Mesendoderm (in vitro differentiated cells): ENCODE measurements at regions not wholly inside any gene's neighbourhood (a gene's known extent, or its start where the extent isn't known, plus 50 kb on each side); places are given as distances from the start of the nearest gene placed in this dataset.

Experiments used
- DNase-seq: peaks from one replicate; pipeline ENCODE4 v3.0.0; 2013
- H2AK5ac ChIP-seq: 2 replicates; pipeline ENCODE4 v1.6.1; 2013; ENCODE audit warnings: low read length, inconsistent platforms
- H2BK120ac ChIP-seq: 2 replicates; pipeline ENCODE4 v1.6.1; 2013; ENCODE audit warnings: low read depth, mild to moderate bottlenecking, low read length, moderate library complexity, mixed read lengths
- H2BK15ac ChIP-seq: replicated peaks from 2 replicates; pipeline ENCODE4 v1.6.1; 2013; ENCODE audit warnings: low read depth, mild to moderate bottlenecking, moderate library complexity
- H2BK5ac ChIP-seq: 2 replicates; pipeline ENCODE4 v1.6.1; 2013; ENCODE audit warnings: low read length, inconsistent platforms
- H3K18ac ChIP-seq: 2 replicates; pipeline ENCODE4 v1.6.1; 2013; ENCODE audit warnings: mild to moderate bottlenecking, low read length, mixed read lengths
- H3K23ac ChIP-seq: one replicate; pipeline ENCODE4 v1.6.1; 2013; ENCODE audit warnings: low read length
- H3K27ac ChIP-seq: 2 replicates; pipeline ENCODE4 v1.5.1; 2013; ENCODE audit warnings: low read depth, mild to moderate bottlenecking, inconsistent platforms, low read length, moderate library complexity
- H3K27me3 ChIP-seq: 2 replicates; pipeline ENCODE4 v1.6.1; 2013; ENCODE audit warnings: low read length, control low read depth, mild to moderate bottlenecking, inconsistent platforms; ENCODE audit not compliant: insufficient read depth, poor library complexity
- H3K36me3 ChIP-seq: 2 replicates; pipeline ENCODE4 v1.6.1; 2013; ENCODE audit warnings: low read length, inconsistent platforms; ENCODE audit not compliant: control insufficient read depth, insufficient read depth
- H3K4ac ChIP-seq: one replicate; pipeline ENCODE4 v1.6.1; 2013; ENCODE audit warnings: low read depth, mild to moderate bottlenecking, low read length, moderate library complexity
- H3K4me1 ChIP-seq: 2 replicates; pipeline ENCODE4 v1.6.1; 2013; ENCODE audit warnings: low read depth, low read length, inconsistent platforms; ENCODE audit not compliant: control insufficient read depth
- H3K4me2 ChIP-seq: 2 replicates; pipeline ENCODE4 v1.6.1; 2013; ENCODE audit warnings: low read length
- H3K4me3 ChIP-seq: 2 replicates; pipeline ENCODE4 v1.5.1; 2013; ENCODE audit warnings: mild to moderate bottlenecking, low read length
- H3K56ac ChIP-seq: one replicate; pipeline ENCODE4 v1.6.1; 2013; ENCODE audit warnings: low read length
- H3K79me1 ChIP-seq: 2 replicates; pipeline ENCODE4 v1.6.1; 2013; ENCODE audit warnings: low read length, inconsistent platforms
- H3K79me2 ChIP-seq: 2 replicates; pipeline ENCODE4 v1.6.1; 2013; ENCODE audit warnings: mild to moderate bottlenecking, low read length; ENCODE audit not compliant: control insufficient read depth, insufficient read depth
- H3K9ac ChIP-seq: 2 replicates; pipeline ENCODE4 v1.6.1; 2013; ENCODE audit warnings: low read length, inconsistent platforms
- H4K5ac ChIP-seq: one replicate; pipeline ENCODE4 v1.6.1; 2013; ENCODE audit warnings: low read length
- H4K8ac ChIP-seq: one replicate; pipeline ENCODE4 v1.6.1; 2013; ENCODE audit warnings: low read depth, mild to moderate bottlenecking, control low read depth, low read length, moderate library complexity
- WGBS: extraction: QIAGEN DNeasy Blood & Tissue Kit; methylation state at CpG from one replicate; pipeline ENCODE4 v1.1.7; 2013; ENCODE audit warnings: low lambda C conversion rate, missing lambda C conversion rate; ENCODE audit not compliant: insufficient coverage; ENCODE audit errors: extremely low coverage; 5-methylcytosine and 5-hydroxymethylcytosine counted together

- DNase-seq: no peak
- H3K9ac ChIP-seq: no peak overlapping the region
- no peaks in the 10 kb centered on the region for H3K27me3 ChIP-seq
- H3K23ac ChIP-seq: no peak overlapping the region
- H3K79me1 ChIP-seq: no peaks in the 10 kb centered on the region
- no peak overlapping the region for H2BK120ac ChIP-seq
- H2BK5ac ChIP-seq: no peak overlapping the region
- H3K27ac ChIP-seq: no peak overlapping the region
- no peak overlapping the region for H4K5ac ChIP-seq
- no peak overlapping the region for H3K56ac ChIP-seq
- H3K18ac ChIP-seq: peak overlapping the region; percentile 60
- no peak overlapping the region for H2AK5ac ChIP-seq
- whole genome bisulfite sequencing: no CpG with 5 or more reads among the region's 1 CpG
- no peak overlapping the region for H4K8ac ChIP-seq
- no peaks in the 10 kb centered on the region for H3K36me3 ChIP-seq
- H3K4me2 ChIP-seq: no peak overlapping the region
- no peaks in the 10 kb centered on the region for H3K79me2 ChIP-seq
- H3K4me1 ChIP-seq: no peaks in the 10 kb centered on the region
- no peak overlapping the region for H2BK15ac ChIP-seq
- H3K4ac ChIP-seq: no peak overlapping the region
- H3K4me3 ChIP-seq: no peak overlapping the region
Observed at GRCh38 chr14:57071639-57072038, 197.1 kb downstream of the EXOC5 start.

DNA sequence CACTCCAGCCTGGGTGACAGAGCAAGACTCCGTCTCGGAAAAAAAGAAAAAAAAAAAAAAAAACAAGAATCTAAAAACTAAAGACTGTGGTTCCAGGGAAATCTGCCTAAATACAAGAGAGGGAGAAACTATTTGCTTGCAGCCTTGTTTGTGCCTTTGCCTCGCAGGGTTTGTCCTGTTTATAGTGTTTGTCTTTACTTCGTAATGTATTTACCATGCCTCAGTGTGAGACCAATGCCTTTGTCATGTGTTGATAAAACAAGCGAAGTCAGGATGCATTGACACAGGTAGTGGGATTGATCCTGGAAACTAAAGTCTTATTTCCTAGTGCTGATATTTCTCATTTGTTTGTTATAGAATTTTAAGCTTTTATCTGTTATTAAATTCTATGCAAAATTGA is 199.0 kb downstream of the EXOC5 start:
- Histone ChIP-seq H2BK120ac (no peak overlapping the region), H2AK5ac (no peak overlapping the region), H4K5ac (no peak overlapping the region), H3K36me3 (no peaks in the 10 kb centered on the region), H2BK15ac (no peak overlapping the region), H3K23ac (no peak overlapping the region), H3K79me2 (no peaks in the 10 kb centered on the region), H3K56ac (no peak overlapping the region), H2BK5ac (no peak overlapping the region), H3K4me2 (no peak overlapping the region), H3K4ac (no peak overlapping the region), H3K18ac (no peak overlapping the region), H3K79me1 (no peaks in the 10 kb centered on the region), H4K8ac (no peak overlapping the region), H3K27me3 (no peaks in the 10 kb centered on the region), H3K9ac (no peak overlapping the region), H3K4me3 (no peak overlapping the region), H3K4me1 (no peaks in the 10 kb centered on the region), H3K27ac (no peak overlapping the region)
- no CpG with 5 or more reads among the region's 5 CpGs for WGBS
- DNase-seq: no peak

DNA sequence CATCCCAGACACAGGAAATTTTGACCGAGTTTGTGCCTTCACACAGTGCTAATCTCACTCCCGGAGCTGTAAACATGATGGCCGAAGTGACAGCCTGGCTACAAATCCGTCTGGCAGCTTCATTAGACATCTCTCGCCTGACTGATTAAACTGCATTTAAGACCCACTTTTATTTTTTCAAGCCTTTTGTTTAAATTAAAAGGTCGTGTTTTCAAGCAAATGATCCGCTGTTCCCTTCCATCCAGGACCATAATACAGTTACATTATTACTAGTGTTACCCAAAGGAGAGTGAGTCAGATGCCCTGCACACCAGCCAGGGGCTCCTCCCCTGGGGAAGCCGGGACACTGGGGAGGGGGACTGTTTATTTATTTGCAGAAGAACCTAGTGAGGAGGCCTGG is 200.2 kb downstream of the EXOC5 start:
- Histone ChIP-seq H3K27ac (peak overlapping the region; percentile 87), H3K56ac (peak overlapping the region; percentile 27), H3K4me2 (no peak overlapping the region), H3K4me3 (no peak overlapping the region), H4K8ac (no peak overlapping the region), H3K36me3 (no peaks in the 10 kb centered on the region), H3K27me3 (no peaks in the 10 kb centered on the region), H3K4me1 (no peaks in the 10 kb centered on the region), H3K9ac (no peak overlapping the region), H4K5ac (no peak overlapping the region), H2AK5ac (no peak overlapping the region), H3K79me2 (no peaks in the 10 kb centered on the region), H2BK15ac (peak overlapping the region; percentile 27), H3K79me1 (no peaks in the 10 kb centered on the region), H3K23ac (no peak overlapping the region), H2BK120ac (no peak overlapping the region), H2BK5ac (no peak overlapping the region), H3K4ac (no peak overlapping the region), H3K18ac (peak overlapping the region; percentile 84)
- peak; percentile 63 for DNase-seq
- no CpG with 5 or more reads among the region's 8 CpGs for WGBS

DNA sequence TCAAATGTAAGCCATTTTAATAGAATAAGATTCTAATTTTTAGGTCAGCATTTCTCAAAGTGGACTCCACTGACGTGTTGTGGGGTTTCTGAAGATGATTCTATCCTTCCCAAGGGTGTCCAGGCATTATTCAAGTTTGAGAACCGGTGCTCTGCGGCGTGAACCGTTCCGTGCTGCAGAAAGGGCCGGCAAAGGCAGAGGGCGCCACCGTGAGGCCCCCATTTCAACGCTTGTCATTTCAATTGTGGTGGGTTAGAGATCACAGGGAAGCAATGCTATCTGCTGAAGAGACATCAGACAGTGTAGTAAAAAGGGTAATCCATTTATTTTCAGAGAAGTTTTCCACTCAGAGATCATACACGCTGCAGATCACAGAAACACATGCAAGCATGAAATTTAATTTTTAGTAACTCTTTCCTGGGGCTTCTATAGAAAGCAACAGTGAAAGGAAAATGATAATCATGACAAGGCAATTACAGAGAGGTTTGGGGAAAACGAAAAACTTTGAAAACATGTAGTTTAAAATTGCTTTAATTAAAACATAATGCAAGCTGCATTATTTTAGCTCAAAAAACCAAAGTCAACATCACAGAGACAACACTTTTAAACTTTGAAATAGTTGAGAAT is 201.7 kb downstream of the EXOC5 start:
- Histone ChIP-seq H3K79me1 (no peaks in the 10 kb centered on the region), H2AK5ac (no peak overlapping the region), H3K56ac (no peak overlapping the region), H3K18ac (no peak overlapping the region), H3K23ac (no peak overlapping the region), H3K36me3 (no peaks in the 10 kb centered on the region), H3K4me2 (no peak overlapping the region), H3K4ac (no peak overlapping the region), H3K79me2 (no peaks in the 10 kb centered on the region), H3K9ac (no peak overlapping the region), H2BK120ac (no peak overlapping the region), H4K5ac (no peak overlapping the region), H4K8ac (no peak overlapping the region), H2BK5ac (no peak overlapping the region), H2BK15ac (no peak overlapping the region), H3K4me1 (no peaks in the 10 kb centered on the region), H3K27me3 (no peaks in the 10 kb centered on the region), H3K4me3 (no peak overlapping the region), H3K27ac (no peak overlapping the region)
- DNase-seq: peak; percentile 74
- WGBS: no CpG with 5 or more reads among the region's 12 CpGs

DNA sequence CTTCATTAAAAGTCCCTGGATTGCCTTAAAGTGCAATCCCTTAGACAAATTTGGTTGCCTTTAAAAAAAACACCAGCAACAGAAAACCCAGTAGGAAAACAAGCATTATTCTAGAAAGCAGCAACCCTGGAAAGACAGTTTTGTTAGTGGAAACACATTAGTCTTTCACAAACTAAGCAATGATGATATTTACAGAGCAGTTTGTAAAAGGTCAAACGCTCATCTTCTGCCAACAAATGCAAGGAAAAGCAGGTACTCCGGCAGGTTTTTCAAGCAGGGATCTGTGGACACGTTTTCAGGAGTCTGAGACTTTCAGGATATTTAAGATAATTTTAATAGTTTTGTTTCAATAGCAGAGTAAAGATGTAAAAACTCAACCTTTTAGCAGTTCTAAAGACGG is 202.2 kb downstream of the EXOC5 start:
- Histone ChIP-seq H3K79me1 (no peaks in the 10 kb centered on the region), H2BK15ac (no peak overlapping the region), H3K4me2 (no peak overlapping the region), H3K4me3 (no peak overlapping the region), H2BK5ac (no peak overlapping the region), H3K27me3 (no peaks in the 10 kb centered on the region), H3K27ac (no peak overlapping the region), H2BK120ac (peak overlapping the region; percentile 45), H3K18ac (no peak overlapping the region), H3K23ac (no peak overlapping the region), H3K9ac (no peak overlapping the region), H4K5ac (no peak overlapping the region), H3K4me1 (peaks cover under 1% of the 10 kb centered on the region), H3K56ac (no peak overlapping the region), H4K8ac (no peak overlapping the region), H3K36me3 (no peaks in the 10 kb centered on the region), H3K79me2 (no peaks in the 10 kb centered on the region), H2AK5ac (no peak overlapping the region), H3K4ac (no peak overlapping the region)
- DNase-seq: no peak
- no CpG with 5 or more reads among the region's 4 CpGs for WGBS
